ENCODE measurements at regions not wholly inside any gene's neighbourhood (a gene's known extent, or its start where the extent isn't known, plus 50 kb on each side); places are given as distances from the start of the nearest gene placed in this dataset.

GRCh38 chr13:82672248-82672647 lies 1210.0 kb downstream of the SLITRK1 start:
- H3K36me3 ChIP-seq (ENCODE audit: control insufficient read depth, insufficient read depth, low read length) = no peaks in the 10 kb centered on the region
- TF ChIP-seq, protein P1, sequence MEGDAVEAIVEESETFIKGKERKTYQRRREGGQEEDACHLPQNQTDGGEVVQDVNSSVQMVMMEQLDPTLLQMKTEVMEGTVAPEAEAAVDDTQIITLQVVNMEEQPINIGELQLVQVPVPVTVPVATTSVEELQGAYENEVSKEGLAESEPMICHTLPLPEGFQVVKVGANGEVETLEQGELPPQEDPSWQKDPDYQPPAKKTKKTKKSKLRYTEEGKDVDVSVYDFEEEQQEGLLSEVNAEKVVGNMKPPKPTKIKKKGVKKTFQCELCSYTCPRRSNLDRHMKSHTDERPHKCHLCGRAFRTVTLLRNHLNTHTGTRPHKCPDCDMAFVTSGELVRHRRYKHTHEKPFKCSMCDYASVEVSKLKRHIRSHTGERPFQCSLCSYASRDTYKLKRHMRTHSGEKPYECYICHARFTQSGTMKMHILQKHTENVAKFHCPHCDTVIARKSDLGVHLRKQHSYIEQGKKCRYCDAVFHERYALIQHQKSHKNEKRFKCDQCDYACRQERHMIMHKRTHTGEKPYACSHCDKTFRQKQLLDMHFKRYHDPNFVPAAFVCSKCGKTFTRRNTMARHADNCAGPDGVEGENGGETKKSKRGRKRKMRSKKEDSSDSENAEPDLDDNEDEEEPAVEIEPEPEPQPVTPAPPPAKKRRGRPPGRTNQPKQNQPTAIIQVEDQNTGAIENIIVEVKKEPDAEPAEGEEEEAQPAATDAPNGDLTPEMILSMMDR (IDR thresholded peaks at IDR 0.05; ENCODE audit: insufficient read depth, low read length, poor library complexity, severe bottlenecking) = no peak
- DNase-seq (ENCODE audit: low read depth) = no peak
- H3K27me3 ChIP-seq (ENCODE audit: control insufficient read depth, insufficient read depth, low read length) = no peaks in the 10 kb centered on the region
- no peak overlapping the region for H3K4me3 ChIP-seq (ENCODE audit: low read depth, low read length)

- no peaks in the 10 kb centered on the region for H3K27me3 ChIP-seq (ENCODE audit: control insufficient read depth, insufficient read depth, low read length)
- no peak for DNase-seq (ENCODE audit: low read depth)
- TF ChIP-seq, protein P1 (IDR thresholded peaks at IDR 0.05; ENCODE audit: insufficient read depth, low read length, poor library complexity, severe bottlenecking) = no peak
- no peak overlapping the region for H3K4me3 ChIP-seq (ENCODE audit: low read depth, low read length)
- no peaks in the 10 kb centered on the region for H3K36me3 ChIP-seq (ENCODE audit: control insufficient read depth, insufficient read depth, low read length)
Observed at GRCh38 chr13:82664183-82664582, 1218.1 kb downstream of the SLITRK1 start.

DNA sequence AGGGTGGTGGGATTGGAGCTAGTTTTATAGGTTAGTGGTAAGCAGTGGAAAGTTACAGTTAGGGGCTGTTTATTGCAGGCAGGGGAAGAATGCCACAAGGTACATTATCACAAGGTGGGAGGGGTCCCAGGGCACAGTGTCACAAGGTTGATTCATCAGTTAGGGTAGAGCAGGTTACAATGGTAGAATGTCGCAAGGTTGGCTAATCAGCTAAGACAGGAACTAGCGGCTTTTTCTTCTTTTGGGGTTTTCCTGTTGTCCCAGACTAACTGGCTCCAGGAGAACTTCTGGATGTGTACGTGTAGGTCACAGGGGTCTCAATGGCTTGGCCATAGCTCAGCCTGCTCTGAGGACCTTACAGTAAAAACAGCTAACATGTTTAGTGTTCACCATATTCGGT lies 1221.1 kb downstream of the SLITRK1 start:
- TF ChIP-seq, protein P1 (IDR thresholded peaks at IDR 0.05; ENCODE audit: insufficient read depth, low read length, poor library complexity, severe bottlenecking) = no peak
- Histone ChIP-seq H3K36me3 (ENCODE audit: control insufficient read depth, insufficient read depth, low read length) (no peaks in the 10 kb centered on the region), H3K27me3 (ENCODE audit: control insufficient read depth, insufficient read depth, low read length) (no peaks in the 10 kb centered on the region), H3K4me3 (ENCODE audit: low read depth, low read length) (no peak overlapping the region)
- DNase-seq (ENCODE audit: low read depth) = no peak

- no peak overlapping the region for H3K4me3 ChIP-seq (ENCODE audit: low read depth, low read length)
- no peaks in the 10 kb centered on the region for H3K27me3 ChIP-seq (ENCODE audit: control insufficient read depth, insufficient read depth, low read length)
- no peak for DNase-seq (ENCODE audit: low read depth)
- TF ChIP-seq, protein P1 (IDR thresholded peaks at IDR 0.05; ENCODE audit: insufficient read depth, low read length, poor library complexity, severe bottlenecking) = no peak
- no peaks in the 10 kb centered on the region for H3K36me3 ChIP-seq (ENCODE audit: control insufficient read depth, insufficient read depth, low read length)
Observed at GRCh38 chr13:82658811-82659210, 1223.5 kb downstream of the SLITRK1 start.

GRCh38 chr13:82657471-82657870 lies 1224.8 kb downstream of the SLITRK1 start:
- Histone ChIP-seq H3K4me3 (ENCODE audit: low read depth, low read length) (no peak overlapping the region), H3K27me3 (ENCODE audit: control insufficient read depth, insufficient read depth, low read length) (no peaks in the 10 kb centered on the region), H3K36me3 (ENCODE audit: control insufficient read depth, insufficient read depth, low read length) (no peaks in the 10 kb centered on the region)
- DNase-seq (ENCODE audit: low read depth) = no peak
- TF ChIP-seq, protein P1 (IDR thresholded peaks at IDR 0.05; ENCODE audit: insufficient read depth, low read length, poor library complexity, severe bottlenecking) = no peak
